ENCODE measurements at regions not wholly inside any gene's neighbourhood (a gene's known extent, or its start where the extent isn't known, plus 50 kb on each side); places are given as distances from the start of the nearest gene placed in this dataset.

GRCh38 chr3:148629006-148629405, 68.7 kb upstream of the AGTR1 start:
- Histone ChIP-seq H3K27me3 (ENCODE audit: insufficient read depth, low read length) (no peaks in the 10 kb centered on the region), H4K12ac (ENCODE audit: low read depth, low read length) (no peak overlapping the region), H3K4me1 (ENCODE audit: control insufficient read depth in 1 of 2, insufficient read depth in 2 of 2, low read length in 2 of 2) (no peaks in the 10 kb centered on the region), H2BK5ac (ENCODE audit: low read depth, low read length, poor library complexity) (no peak overlapping the region), H2BK120ac (ENCODE audit: insufficient read depth, low read length, poor library complexity) (no peak overlapping the region), H2AK5ac (ENCODE audit: low read length) (no peak overlapping the region), H3K4me2 (ENCODE audit: low read length) (no peak overlapping the region), H3K23ac (ENCODE audit: low read length) (no peak overlapping the region), H3K9ac (ENCODE audit: low read length) (no peak overlapping the region), H3K18ac (ENCODE audit: low read length) (no peak overlapping the region), H3K4ac (ENCODE audit: low read depth, low read length) (no peak overlapping the region), H3K79me2 (ENCODE audit: control insufficient read depth, insufficient read depth, low read length, poor library complexity) (no peaks in the 10 kb centered on the region), H3K4me3 (ENCODE audit: low read depth, low read length) (no peak overlapping the region), H3K9me3 (ENCODE audit: insufficient read depth, low read depth, low read length) (no peaks in the 10 kb centered on the region), H3K14ac (ENCODE audit: low read length) (no peak overlapping the region), H3K27ac (ENCODE audit: low read depth, low read length) (no peak overlapping the region), H2AFZ (ENCODE audit: insufficient read depth, low read length, poor library complexity) (no peak overlapping the region), H2BK12ac (ENCODE audit: low read length) (no peak overlapping the region), H4K91ac (ENCODE audit: low read depth, low read length) (no peak overlapping the region), H3K79me1 (ENCODE audit: low read length) (no peaks in the 10 kb centered on the region), H4K8ac (ENCODE audit: low read depth, low read length) (no peak overlapping the region), H3K36me3 (ENCODE audit: control insufficient read depth in 1 of 2, insufficient read depth in 2 of 2, low read length in 2 of 2) (no peaks in the 10 kb centered on the region)
- WGBS (ENCODE audit: extremely low coverage, insufficient coverage, insufficient read length) = no CpG with 5 or more reads among the region's 1 CpG
- DNase-seq = no peak

- H2AK5ac ChIP-seq (ENCODE audit: low read length) = no peak overlapping the region
- no peak overlapping the region for H3K9ac ChIP-seq (ENCODE audit: low read length)
- no peak overlapping the region for H2BK120ac ChIP-seq (ENCODE audit: insufficient read depth, low read length, poor library complexity)
- no peaks in the 10 kb centered on the region for H3K36me3 ChIP-seq (ENCODE audit: control insufficient read depth in 1 of 2, insufficient read depth in 2 of 2, low read length in 2 of 2)
- no peak for DNase-seq
- no peaks in the 10 kb centered on the region for H3K4me1 ChIP-seq (ENCODE audit: control insufficient read depth in 1 of 2, insufficient read depth in 2 of 2, low read length in 2 of 2)
- H4K12ac ChIP-seq (ENCODE audit: low read depth, low read length) = no peak overlapping the region
- no peak overlapping the region for H3K4me3 ChIP-seq (ENCODE audit: low read depth, low read length)
- H3K79me2 ChIP-seq (ENCODE audit: control insufficient read depth, insufficient read depth, low read length, poor library complexity) = no peaks in the 10 kb centered on the region
- H3K4me2 ChIP-seq (ENCODE audit: low read length) = no peak overlapping the region
- no peaks in the 10 kb centered on the region for H3K79me1 ChIP-seq (ENCODE audit: low read length)
- no peak overlapping the region for H3K14ac ChIP-seq (ENCODE audit: low read length)
- no peak overlapping the region for H2BK12ac ChIP-seq (ENCODE audit: low read length)
- no peaks in the 10 kb centered on the region for H3K27me3 ChIP-seq (ENCODE audit: insufficient read depth, low read length)
- no peak overlapping the region for H3K4ac ChIP-seq (ENCODE audit: low read depth, low read length)
- no peaks in the 10 kb centered on the region for H3K9me3 ChIP-seq (ENCODE audit: insufficient read depth, low read depth, low read length)
- H4K91ac ChIP-seq (ENCODE audit: low read depth, low read length) = no peak overlapping the region
- H3K18ac ChIP-seq (ENCODE audit: low read length) = no peak overlapping the region
- H3K23ac ChIP-seq (ENCODE audit: low read length) = no peak overlapping the region
- no peak overlapping the region for H3K27ac ChIP-seq (ENCODE audit: low read depth, low read length)
- no peak overlapping the region for H2AFZ ChIP-seq (ENCODE audit: insufficient read depth, low read length, poor library complexity)
- H4K8ac ChIP-seq (ENCODE audit: low read depth, low read length) = no peak overlapping the region
- no CpG with 5 or more reads among the region's 6 CpGs for WGBS (ENCODE audit: extremely low coverage, insufficient coverage, insufficient read length)
- no peak overlapping the region for H2BK5ac ChIP-seq (ENCODE audit: low read depth, low read length, poor library complexity)
Measured at GRCh38 chr3:148631124-148631903, 66.4 kb upstream of the AGTR1 start.

GRCh38 chr3:148641722-148642121, 56.0 kb upstream of the AGTR1 start:
- Histone ChIP-seq H3K23ac (ENCODE audit: low read length) (no peak overlapping the region), H4K91ac (ENCODE audit: low read depth, low read length) (no peak overlapping the region), H3K4me3 (ENCODE audit: low read depth, low read length) (no peak overlapping the region), H3K4me2 (ENCODE audit: low read length) (no peak overlapping the region), H3K18ac (ENCODE audit: low read length) (no peak overlapping the region), H2BK12ac (ENCODE audit: low read length) (no peak overlapping the region), H3K4ac (ENCODE audit: low read depth, low read length) (no peak overlapping the region), H3K9me3 (ENCODE audit: insufficient read depth, low read depth, low read length) (no peaks in the 10 kb centered on the region), H4K12ac (ENCODE audit: low read depth, low read length) (no peak overlapping the region), H2AK5ac (ENCODE audit: low read length) (no peak overlapping the region), H4K8ac (ENCODE audit: low read depth, low read length) (no peak overlapping the region), H3K14ac (ENCODE audit: low read length) (no peak overlapping the region), H3K27ac (ENCODE audit: low read depth, low read length) (no peak overlapping the region), H3K79me1 (ENCODE audit: low read length) (no peaks in the 10 kb centered on the region), H3K4me1 (ENCODE audit: control insufficient read depth in 1 of 2, insufficient read depth in 2 of 2, low read length in 2 of 2) (no peaks in the 10 kb centered on the region), H3K79me2 (ENCODE audit: control insufficient read depth, insufficient read depth, low read length, poor library complexity) (no peaks in the 10 kb centered on the region), H2BK120ac (ENCODE audit: insufficient read depth, low read length, poor library complexity) (no peak overlapping the region), H3K36me3 (ENCODE audit: control insufficient read depth in 1 of 2, insufficient read depth in 2 of 2, low read length in 2 of 2) (no peaks in the 10 kb centered on the region), H2AFZ (ENCODE audit: insufficient read depth, low read length, poor library complexity) (no peak overlapping the region), H2BK5ac (ENCODE audit: low read depth, low read length, poor library complexity) (no peak overlapping the region), H3K9ac (ENCODE audit: low read length) (no peak overlapping the region), H3K27me3 (ENCODE audit: insufficient read depth, low read length) (no peaks in the 10 kb centered on the region)
- DNase-seq = no peak
- WGBS (ENCODE audit: extremely low coverage, insufficient coverage, insufficient read length) = no CpG with 5 or more reads among the region's 2 CpGs

GRCh38 chr3:148642214-148642613, 55.5 kb upstream of the AGTR1 start:
- no peak overlapping the region for H4K8ac ChIP-seq (ENCODE audit: low read depth, low read length)
- no peaks in the 10 kb centered on the region for H3K4me1 ChIP-seq (ENCODE audit: control insufficient read depth in 1 of 2, insufficient read depth in 2 of 2, low read length in 2 of 2)
- H3K14ac ChIP-seq (ENCODE audit: low read length) = no peak overlapping the region
- no peak overlapping the region for H4K12ac ChIP-seq (ENCODE audit: low read depth, low read length)
- H3K4me2 ChIP-seq (ENCODE audit: low read length) = no peak overlapping the region
- no peaks in the 10 kb centered on the region for H3K36me3 ChIP-seq (ENCODE audit: control insufficient read depth in 1 of 2, insufficient read depth in 2 of 2, low read length in 2 of 2)
- no peaks in the 10 kb centered on the region for H3K79me1 ChIP-seq (ENCODE audit: low read length)
- no peak overlapping the region for H4K91ac ChIP-seq (ENCODE audit: low read depth, low read length)
- H3K79me2 ChIP-seq (ENCODE audit: control insufficient read depth, insufficient read depth, low read length, poor library complexity) = no peaks in the 10 kb centered on the region
- H2AK5ac ChIP-seq (ENCODE audit: low read length) = no peak overlapping the region
- no peak overlapping the region for H3K4ac ChIP-seq (ENCODE audit: low read depth, low read length)
- no peak overlapping the region for H3K9ac ChIP-seq (ENCODE audit: low read length)
- no peak overlapping the region for H3K18ac ChIP-seq (ENCODE audit: low read length)
- H2BK5ac ChIP-seq (ENCODE audit: low read depth, low read length, poor library complexity) = no peak overlapping the region
- H2BK12ac ChIP-seq (ENCODE audit: low read length) = no peak overlapping the region
- no peak overlapping the region for H3K27ac ChIP-seq (ENCODE audit: low read depth, low read length)
- no peaks in the 10 kb centered on the region for H3K9me3 ChIP-seq (ENCODE audit: insufficient read depth, low read depth, low read length)
- no peak overlapping the region for H2AFZ ChIP-seq (ENCODE audit: insufficient read depth, low read length, poor library complexity)
- H3K23ac ChIP-seq (ENCODE audit: low read length) = no peak overlapping the region
- no peak overlapping the region for H2BK120ac ChIP-seq (ENCODE audit: insufficient read depth, low read length, poor library complexity)
- H3K4me3 ChIP-seq (ENCODE audit: low read depth, low read length) = no peak overlapping the region
- H3K27me3 ChIP-seq (ENCODE audit: insufficient read depth, low read length) = no peaks in the 10 kb centered on the region
- DNase-seq = no peak

Data from trophoblast cell (in vitro differentiated cells and primary cell).